Right lobe of liver (tissue), 4 donors: ENCODE measurements at regions not wholly inside any gene's neighbourhood (a gene's known extent, or its start where the extent isn't known, plus 50 kb on each side); places are given as distances from the start of the nearest gene placed in this dataset.

Experiments
- CTCF ChIP-seq, 4 donors: fragments of 200-600 bp in 3 of 4; fragments of 450-650 bp in 1 of 4; IDR thresholded peaks; one replicate each; pipeline versions ENCODE4 v1.5.1 to v1.8.0; 2016 to 2022; ENCODE audit warnings: antibody characterized with exemption in 4 of 4, mild to moderate bottlenecking in 2 of 4
- POLR2A ChIP-seq: fragments of 450-650 bp; IDR thresholded peaks from one replicate; pipeline ENCODE4 v1.6.1; 2017; ENCODE audit warnings: antibody characterized with exemption, mild to moderate bottlenecking
- donor health status: DM: no; HTN: no; CAD: no.
- donor health status: DM: no; HTN: no; CAD: no.
- donor health status: DM: no; HTN: yes; CAD: no.

DNA sequence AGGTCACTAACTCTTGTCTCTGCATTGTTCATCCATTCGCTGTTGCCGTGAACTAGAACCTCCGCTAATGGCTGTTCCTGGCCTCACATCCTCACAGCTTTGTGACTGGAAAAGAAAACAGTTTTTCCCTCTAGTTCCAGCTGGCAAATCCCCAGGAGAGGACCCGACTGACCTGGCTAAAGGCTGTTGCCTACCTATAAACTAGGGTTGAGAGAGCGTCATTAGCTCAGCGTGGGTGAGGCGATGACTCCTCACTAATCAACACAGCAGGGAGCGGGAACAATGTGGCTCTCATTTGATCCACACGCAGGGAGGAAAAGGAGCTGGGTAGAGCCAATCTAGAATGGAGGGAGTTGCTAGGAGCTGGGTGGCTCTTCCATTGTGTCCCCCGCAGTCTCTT is 282.1 kb upstream of the IRX5 start:
- no peak for TF ChIP-seq POLR2A
- TF ChIP-seq CTCF (IDR thresholded peaks at IDR 0.05): no peak
